Small intestine (tissue), 7 donors: ENCODE measurements at regions not wholly inside any gene's neighbourhood (a gene's known extent, or its start where the extent isn't known, plus 50 kb on each side); places are given as distances from the start of the nearest gene placed in this dataset.

ENCODE experiments used
- DNase-seq, 2 donors: peaks; one replicate each; pipeline versions ENCODE4 v3.0.0 to v3.0.0-alpha.2; 2013
- FAIRE-seq: peaks from 2 replicates; lab custom pipeline; 2012; peaks lifted over from hg19 to GRCh38; lab: Jason Lieb, UNC
- H3K27ac ChIP-seq, 3 donors: one replicate each; pipeline ENCODE4 v1.5.1; 2013; ENCODE audit warnings: low read length in 2 of 3, mild to moderate bottlenecking in 2 of 3, control low read depth in 1 of 3, inconsistent platforms in 1 of 3, low read depth in 1 of 3, moderate library complexity in 1 of 3
- H3K27me3 ChIP-seq, 3 donors: one replicate each; pipeline ENCODE4 v1.6.1; 2013; ENCODE audit warnings: low read length in 3 of 3, inconsistent platforms in 1 of 3; ENCODE audit not compliant: control insufficient read depth in 3 of 3, insufficient read depth in 3 of 3
- H3K36me3 ChIP-seq, 3 donors: one replicate each; pipeline ENCODE4 v1.6.1; 2013; ENCODE audit warnings: low read length in 3 of 3, inconsistent platforms in 1 of 3, low read depth in 1 of 3, mild to moderate bottlenecking in 1 of 3, moderate library complexity in 1 of 3; ENCODE audit not compliant: control insufficient read depth in 3 of 3, insufficient read depth in 2 of 3
- H3K4me1 ChIP-seq, 3 donors: one replicate each; pipeline ENCODE4 v1.6.1; 2013; ENCODE audit warnings: low read length in 2 of 3, inconsistent platforms in 1 of 3, low read depth in 1 of 3, mild to moderate bottlenecking in 1 of 3, moderate library complexity in 1 of 3; ENCODE audit not compliant: control insufficient read depth in 3 of 3, insufficient read depth in 2 of 3
- H3K4me3 ChIP-seq, 3 donors: one replicate each; pipeline ENCODE4 v1.5.1; 2013; ENCODE audit warnings: low read length in 3 of 3, control low read depth in 1 of 3, inconsistent platforms in 1 of 3, low read depth in 1 of 3, mild to moderate bottlenecking in 1 of 3, moderate library complexity in 1 of 3
- H3K9me3 ChIP-seq, 2 donors: one replicate each; pipeline ENCODE4 v1.6.1; 2013; ENCODE audit warnings: low read depth in 1 of 2, low read length in 1 of 2; ENCODE audit not compliant: control insufficient read depth in 2 of 2, insufficient read depth in 1 of 2
- WGBS, 3 donors: extraction: QIAGEN DNeasy Blood & Tissue Kit; methylation state at CpG; one replicate each; pipeline ENCODE4 v1.1.7; 2013; 5-methylcytosine and 5-hydroxymethylcytosine counted together
- donor health status: healthy with polysubstance abuse.
- donor health status: control.
- donor health status: control.
- donor health status: Bipolar disorder and iron deficiency.
- donor health status: healthy.

- FAIRE-seq (no peak), DNase-seq (no peak)
- Histone ChIP-seq H3K9me3 (peaks cover 0 to 6% of the 10 kb centered on the region in 2 donors), H3K4me3 (no peak overlapping the region), H3K4me1 (no peaks in the 10 kb centered on the region), H3K27ac (no peak overlapping the region), H3K27me3 (no peaks in the 10 kb centered on the region), H3K36me3 (no peaks in the 10 kb centered on the region)
- 43 to 62% (median 48%) methylated on average over 4 of the region's 4 CpGs for WGBS, 3 donors
These were observed 88.0 kb downstream of the HES1 start for GRCh38 chr3:194223951-194224350.

- Histone ChIP-seq H3K36me3 (no peaks in the 10 kb centered on the region), H3K27me3 (no peaks in the 10 kb centered on the region), H3K9me3 (peaks cover 0 to 6% of the 10 kb centered on the region in 2 donors), H3K27ac (no peak overlapping the region), H3K4me3 (no peak overlapping the region), H3K4me1 (no peaks in the 10 kb centered on the region)
- 14 to 44% (median 20%) methylated on average over 20 of the region's 20 CpGs for WGBS, 3 donors
- DNase-seq (peak in 1 of 2 donors; percentile 35), FAIRE-seq (no peak)
These were observed 88.8 kb downstream of the HES1 start for GRCh38 chr3:194224471-194225417.

- Histone ChIP-seq H3K27ac (no peak overlapping the region), H3K27me3 (no peaks in the 10 kb centered on the region), H3K9me3 (peaks cover 0 to 6% of the 10 kb centered on the region in 2 donors), H3K4me1 (no peaks in the 10 kb centered on the region), H3K4me3 (no peak overlapping the region), H3K36me3 (no peaks in the 10 kb centered on the region)
- WGBS, 3 donors: 40 to 66% (median 48%) methylated on average over 5 of the region's 5 CpGs
- FAIRE-seq (no peak), DNase-seq (no peak)
These were observed 89.5 kb downstream of the HES1 start for GRCh38 chr3:194225418-194225812.

GRCh38 chr3:194225988-194226663, 90.2 kb downstream of the HES1 start:
- WGBS, 3 donors: 79 to 80% (median 80%) methylated on average over 13 of the region's 13 CpGs
- FAIRE-seq: no peak
- no peaks in the 10 kb centered on the region for H3K36me3 ChIP-seq
- DNase-seq: no peak
- H3K27ac ChIP-seq: no peak overlapping the region
- peaks cover 0 to 6% of the 10 kb centered on the region in 2 donors for H3K9me3 ChIP-seq
- no peaks in the 10 kb centered on the region for H3K4me1 ChIP-seq
- H3K4me3 ChIP-seq: no peak overlapping the region
- no peaks in the 10 kb centered on the region for H3K27me3 ChIP-seq

- no peak for FAIRE-seq
- Histone ChIP-seq H3K4me3 (no peak overlapping the region), H3K27me3 (no peaks in the 10 kb centered on the region), H3K36me3 (no peaks in the 10 kb centered on the region), H3K27ac (no peak overlapping the region), H3K9me3 (peaks cover 0 to 6% of the 10 kb centered on the region in 2 donors), H3K4me1 (no peaks in the 10 kb centered on the region)
- 50 to 70% (median 64%) methylated on average over 14 of the region's 14 CpGs for WGBS, 3 donors
- DNase-seq: no peak
These were observed 96.2 kb downstream of the HES1 start for GRCh38 chr3:194231929-194232832.

GRCh38 chr3:194233150-194233549, 97.2 kb downstream of the HES1 start:
- Histone ChIP-seq H3K4me3 (no peak overlapping the region), H3K27ac (no peak overlapping the region), H3K36me3 (no peaks in the 10 kb centered on the region), H3K27me3 (no peaks in the 10 kb centered on the region), H3K4me1 (no peaks in the 10 kb centered on the region), H3K9me3 (peaks cover 0 to 6% of the 10 kb centered on the region in 2 donors)
- FAIRE-seq: no peak
- 93 to 100% (median 100%) methylated on average over 1 of the region's 1 CpG for WGBS, 3 donors
- DNase-seq: no peak

GRCh38 chr3:194235160-194235559, 99.2 kb downstream of the HES1 start:
- no peaks in the 10 kb centered on the region for H3K27me3 ChIP-seq
- no peak overlapping the region for H3K27ac ChIP-seq
- no peak for FAIRE-seq
- H3K4me1 ChIP-seq: no peaks in the 10 kb centered on the region
- peaks cover 0 to 6% of the 10 kb centered on the region in 2 donors for H3K9me3 ChIP-seq
- no peak overlapping the region for H3K4me3 ChIP-seq
- 95 to 98% (median 98%) methylated on average over 2 of the region's 2 CpGs for WGBS, 3 donors
- H3K36me3 ChIP-seq: no peaks in the 10 kb centered on the region
- no peak for DNase-seq

GRCh38 chr3:194237110-194237509, 101.2 kb downstream of the HES1 start:
- WGBS, 3 donors: 87 to 92% (median 88%) methylated on average over 5 of the region's 5 CpGs
- FAIRE-seq: no peak
- H3K9me3 ChIP-seq: peaks cover 0 to 6% of the 10 kb centered on the region in 2 donors

More at GRCh38 chr3:194237110-194237509, 101.2 kb downstream of the HES1 start:
- H3K27me3 ChIP-seq: no peaks in the 10 kb centered on the region
- no peak overlapping the region for H3K4me3 ChIP-seq
- no peak overlapping the region for H3K27ac ChIP-seq
- no peaks in the 10 kb centered on the region for H3K36me3 ChIP-seq
- H3K4me1 ChIP-seq: no peaks in the 10 kb centered on the region
- no peak for DNase-seq
